CD4-positive, alpha-beta memory T cell (primary cell): ENCODE measurements at regions not wholly inside any gene's neighbourhood (a gene's known extent, or its start where the extent isn't known, plus 50 kb on each side); places are given as distances from the start of the nearest gene placed in this dataset.

Source experiments
- CTCF ChIA-PET: fragments of 350-600 bp; sonication (Branson Sonifier 250); formaldehyde crosslinking; loops from one replicate; lab custom pipeline; 2021; ENCODE audit warnings: inconsistent platforms; ENCODE audit not compliant: partially characterized antibody; lab: Charles Lee
- POLR2A ChIA-PET: fragments of 350-600 bp; sonication (Branson Sonifier 250); formaldehyde crosslinking; loops from one replicate; lab custom pipeline; 2021; ENCODE audit not compliant: partially characterized antibody; lab: Charles Lee
- DNase-seq, 5 donors: peaks; one replicate each; pipeline versions ENCODE4 v3.0.0 to v3.0.0-alpha.2; 2020 to 2022; ENCODE audit warnings: mixed read lengths in 1 of 5
- H3K27ac ChIP-seq: one replicate; pipeline ENCODE4 v1.7.0; 2013; ENCODE audit warnings: low read depth, low read length
- H3K27me3 ChIP-seq: 2 replicates; pipeline ENCODE4 v1.7.0; 2013; ENCODE audit warnings: mild to moderate bottlenecking, low read length, moderate library complexity; ENCODE audit not compliant: insufficient read depth
- H3K36me3 ChIP-seq: 2 replicates; pipeline ENCODE4 v1.7.0; 2013; ENCODE audit warnings: mild to moderate bottlenecking, low read length, moderate library complexity; ENCODE audit not compliant: insufficient read depth
- H3K4me1 ChIP-seq: 2 replicates; pipeline ENCODE4 v1.7.0; 2013; ENCODE audit warnings: mild to moderate bottlenecking, low read length, moderate library complexity; ENCODE audit not compliant: insufficient read depth
- H3K4me3 ChIP-seq, 2 donors: one replicate each; pipeline ENCODE4 v1.7.0; 2013; ENCODE audit warnings: low read length in 2 of 2, mild to moderate bottlenecking in 1 of 2
- H3K9me3 ChIP-seq, 2 donors: one replicate each; pipeline ENCODE4 v1.7.0; 2013; ENCODE audit warnings: low read length in 2 of 2, control low read depth in 1 of 2; ENCODE audit not compliant: control insufficient read depth in 1 of 2
- H3K27ac Mint-ChIP-seq, 7 donors: one replicate each; pipeline ENCODE4 v1.8.0; 2020 to 2021; ENCODE audit warnings: mixed read lengths in 7 of 7, mild to moderate bottlenecking in 6 of 7, inconsistent platforms in 3 of 7, moderate library complexity in 3 of 7
- H3K27me3 Mint-ChIP-seq, 2 donors: one replicate each; pipeline ENCODE4 v1.8.0; 2020 to 2021; ENCODE audit warnings: mixed read lengths in 2 of 2
- H3K36me3 Mint-ChIP-seq, 2 donors: one replicate each; pipeline ENCODE4 v1.8.0; 2020 to 2021; ENCODE audit warnings: mixed read lengths in 2 of 2, inconsistent platforms in 1 of 2, mild to moderate bottlenecking in 1 of 2
- H3K4me1 Mint-ChIP-seq, 4 donors: one replicate each; pipeline ENCODE4 v1.8.0; 2020 to 2021; ENCODE audit warnings: mixed read lengths in 4 of 4, mild to moderate bottlenecking in 1 of 4
- H3K4me3 Mint-ChIP-seq, 8 donors: one replicate each; pipeline ENCODE4 v1.8.0; 2020 to 2021; ENCODE audit warnings: mixed read lengths in 8 of 8, mild to moderate bottlenecking in 7 of 8, moderate library complexity in 6 of 8, inconsistent platforms in 3 of 8
- H3K9me3 Mint-ChIP-seq, 8 donors: one replicate each; pipeline ENCODE4 v1.8.0; 2020 to 2021; ENCODE audit warnings: mixed read lengths in 8 of 8, mild to moderate bottlenecking in 5 of 8, inconsistent platforms in 3 of 8, moderate library complexity in 1 of 8
- intact Hi-C: fragments of 100-400 bp; cut with micrococcal nuclease; formaldehyde crosslinking; loops from one replicate; pipeline ENCODE4 v1.15.1; 2023

DNA sequence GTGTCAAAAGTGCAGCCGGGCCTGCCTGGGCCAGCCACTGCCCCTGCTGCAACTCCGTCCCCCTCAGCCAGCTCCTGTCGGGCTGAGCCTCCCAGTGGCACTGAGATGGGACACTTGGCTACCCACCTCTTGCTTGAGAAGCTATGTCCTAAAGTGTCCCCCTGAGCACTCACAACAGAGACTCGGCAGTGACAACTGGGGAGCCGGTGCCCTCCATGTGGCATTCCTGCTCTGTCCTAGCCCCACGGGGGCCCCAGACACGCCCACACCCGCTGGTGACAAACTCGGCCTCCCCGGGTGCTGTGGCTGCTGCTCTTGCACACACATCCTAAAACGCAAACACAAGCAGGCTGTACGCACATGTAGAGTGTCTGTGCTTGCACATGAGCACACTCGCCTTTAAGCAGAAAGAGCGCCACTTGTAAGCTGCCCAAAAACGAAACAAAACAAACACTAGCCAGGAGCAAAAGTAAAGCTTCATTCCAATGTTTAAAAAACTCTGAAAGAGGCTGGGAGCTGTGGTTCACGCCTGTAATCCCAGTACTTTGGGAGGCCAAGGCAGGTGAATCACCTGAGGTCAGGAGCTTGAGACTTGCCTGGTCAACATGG lies 253.9 kb downstream of the RBFOX3 start:
- Histone ChIP-seq H3K4me3 (no peak overlapping the region), H3K27ac (no peak overlapping the region), H3K4me1 (no peaks in the 10 kb centered on the region), H3K36me3 (no peaks in the 10 kb centered on the region), H3K27me3 (no peaks in the 10 kb centered on the region), H3K9me3 (no peaks in the 10 kb centered on the region)
- CTCF ChIA-PET, result interaction anchor here (1.2 kb wide), 2 partner anchors 37 to 44 kb away, joined by 4 to 6 read pairs; no protein-coding TSS in a partner anchor
- H3K27ac Mint-ChIP-seq, result no peak overlapping the region
- peaks cover 0 to 9% (median 4%) of the 10 kb centered on the region in 8 donors for H3K9me3 Mint-ChIP-seq
- no peak for DNase-seq
- H3K4me3 Mint-ChIP-seq, result no peak overlapping the region
- no peaks in the 10 kb centered on the region for H3K4me1 Mint-ChIP-seq
- intact Hi-C loops, result no loop called here
- POLR2A ChIA-PET, result no interaction called here
- peaks cover 14 to 28% of the 10 kb centered on the region in 2 donors for H3K27me3 Mint-ChIP-seq
- H3K36me3 Mint-ChIP-seq, result no peaks in the 10 kb centered on the region

DNA sequence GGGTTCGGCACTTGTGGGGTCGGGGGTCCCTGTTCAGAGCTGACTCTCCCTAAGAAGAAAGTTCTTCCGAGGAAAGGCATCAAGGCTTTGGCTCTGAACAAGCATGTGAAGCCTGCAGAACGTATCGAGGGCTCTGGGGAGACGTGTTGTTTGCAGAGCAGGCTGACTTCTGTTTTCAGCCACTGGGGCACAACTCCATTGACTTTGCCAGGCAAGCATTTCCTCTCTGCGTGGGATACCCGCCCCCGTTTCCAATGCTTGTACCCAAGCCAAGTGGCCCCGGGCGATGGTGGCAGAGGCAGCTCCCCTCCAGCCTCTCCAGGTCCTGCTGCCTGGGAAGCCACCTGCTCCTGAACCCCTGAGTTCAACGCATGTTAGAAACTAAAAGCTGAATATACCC lies 255.7 kb downstream of the RBFOX3 start:
- Histone ChIP-seq H3K9me3 (no peaks in the 10 kb centered on the region), H3K27ac (no peak overlapping the region), H3K36me3 (no peaks in the 10 kb centered on the region), H3K4me1 (no peaks in the 10 kb centered on the region), H3K27me3 (no peaks in the 10 kb centered on the region), H3K4me3 (no peak overlapping the region)
- Mint-ChIP-seq H3K4me1 (no peaks in the 10 kb centered on the region), H3K27ac (no peak overlapping the region), H3K9me3 (peaks cover 0 to 9% (median 4%) of the 10 kb centered on the region in 8 donors), H3K36me3 (no peaks in the 10 kb centered on the region), H3K4me3 (no peak overlapping the region), H3K27me3 (peaks cover 25 to 27% of the 10 kb centered on the region in 2 donors)
- ChIA-PET POLR2A (no interaction called here), CTCF (interaction anchor here (0.8 to 1.2 kb wide), 2 partner anchors 8 to 36 kb away, joined by 3 read pairs; no protein-coding TSS in a partner anchor)
- DNase-seq, result no peak
- intact Hi-C loops, result no loop called here

- H3K27ac Mint-ChIP-seq, result no peak overlapping the region
- no peak overlapping the region for H3K4me3 ChIP-seq
- H3K9me3 ChIP-seq, result no peaks in the 10 kb centered on the region
- POLR2A ChIA-PET, result no interaction called here
- H3K27ac ChIP-seq, result no peak overlapping the region
- no peak overlapping the region for H3K4me3 Mint-ChIP-seq
- H3K27me3 ChIP-seq, result no peaks in the 10 kb centered on the region
- no peaks in the 10 kb centered on the region for H3K36me3 ChIP-seq
- H3K4me1 Mint-ChIP-seq, result no peaks in the 10 kb centered on the region
- H3K36me3 Mint-ChIP-seq, result no peaks in the 10 kb centered on the region
- no peaks in the 10 kb centered on the region for H3K4me1 ChIP-seq
- intact Hi-C loops, result no loop called here
- peaks cover 29 to 32% of the 10 kb centered on the region in 2 donors for H3K27me3 Mint-ChIP-seq
- DNase-seq, result no peak
- CTCF ChIA-PET, result no interaction called here
- peaks cover 0 to 9% (median 5%) of the 10 kb centered on the region in 8 donors for H3K9me3 Mint-ChIP-seq
Observed at GRCh38 chr17:79354173-79354820, 256.6 kb downstream of the RBFOX3 start.

DNA sequence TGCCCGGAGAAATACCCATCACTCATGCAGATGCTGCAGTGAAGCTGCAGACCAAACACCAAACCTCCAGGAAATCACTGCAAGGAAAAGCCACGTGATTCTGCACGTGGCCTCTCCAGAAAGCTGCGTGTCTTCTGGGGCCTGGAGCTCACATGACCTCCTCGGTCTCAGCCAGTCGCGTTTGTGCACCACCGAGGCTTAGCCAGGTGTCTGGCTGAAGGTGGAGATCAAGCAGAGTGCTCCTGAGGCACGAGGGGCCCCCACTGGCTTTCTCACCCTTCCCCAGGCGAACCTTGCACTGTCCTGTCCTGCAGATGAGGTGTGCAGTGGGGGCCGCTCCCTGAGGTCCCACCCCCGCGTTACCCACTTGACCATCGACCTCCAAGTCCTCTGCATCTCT lies 257.3 kb downstream of the RBFOX3 start:
- no peak overlapping the region for H3K27ac ChIP-seq
- Mint-ChIP-seq H3K4me3 (no peak overlapping the region), H3K9me3 (peaks cover 0 to 9% (median 5%) of the 10 kb centered on the region in 8 donors), H3K4me1 (no peaks in the 10 kb centered on the region), H3K36me3 (no peaks in the 10 kb centered on the region), H3K27me3 (peaks cover 33 to 36% of the 10 kb centered on the region in 2 donors), H3K27ac (no peak overlapping the region)
- no peaks in the 10 kb centered on the region for H3K27me3 ChIP-seq
- H3K36me3 ChIP-seq, result no peaks in the 10 kb centered on the region
- no peak for DNase-seq
- no peaks in the 10 kb centered on the region for H3K9me3 ChIP-seq
- CTCF ChIA-PET, result no interaction called here
- intact Hi-C loops, result no loop called here
- no peak overlapping the region for H3K4me3 ChIP-seq
- POLR2A ChIA-PET, result no interaction called here
- no peaks in the 10 kb centered on the region for H3K4me1 ChIP-seq

DNA sequence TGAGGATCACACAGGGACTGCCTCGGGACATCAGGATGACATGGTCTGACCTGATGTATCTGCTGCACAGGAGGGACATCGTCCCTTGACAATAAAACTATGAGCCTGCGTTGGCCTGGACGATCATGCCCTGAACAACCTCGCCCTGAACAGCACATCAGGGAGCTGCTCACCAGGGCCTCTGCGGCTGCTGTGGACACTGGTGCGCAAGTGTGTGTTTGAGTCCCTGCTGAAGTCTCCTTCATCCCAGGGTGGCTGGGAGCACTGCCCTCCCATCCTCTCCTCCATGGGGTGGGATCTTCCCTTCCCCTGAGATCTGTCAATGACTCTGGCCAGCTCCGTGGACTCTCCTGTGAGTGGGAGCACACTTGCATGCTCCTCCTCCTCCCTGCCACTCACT lies 257.8 kb downstream of the RBFOX3 start:
- Mint-ChIP-seq H3K9me3 (peaks cover 0 to 9% (median 5%) of the 10 kb centered on the region in 8 donors), H3K36me3 (no peaks in the 10 kb centered on the region)

GRCh38 chr17:79350533-79350932 lies 260.3 kb downstream of the RBFOX3 start:
- Histone ChIP-seq H3K27me3 (no peaks in the 10 kb centered on the region), H3K36me3 (no peaks in the 10 kb centered on the region), H3K9me3 (no peaks in the 10 kb centered on the region), H3K27ac (no peak overlapping the region), H3K4me1 (no peaks in the 10 kb centered on the region), H3K4me3 (no peak overlapping the region)
- POLR2A ChIA-PET, result no interaction called here
- intact Hi-C loops, result no loop called here
- DNase-seq, result no peak
- Mint-ChIP-seq H3K4me1 (no peaks in the 10 kb centered on the region), H3K9me3 (peaks cover 0 to 16% (median 9%) of the 10 kb centered on the region in 8 donors), H3K36me3 (no peaks in the 10 kb centered on the region), H3K4me3 (no peak overlapping the region), H3K27ac (no peak overlapping the region), H3K27me3 (peaks cover 36 to 40% of the 10 kb centered on the region in 2 donors)
- CTCF ChIA-PET, result no interaction called here

More for the DNA sequence above, 257.8 kb downstream of the RBFOX3 start:
- CTCF ChIA-PET, result no interaction called here
- Histone ChIP-seq H3K4me3 (no peak overlapping the region), H3K9me3 (no peaks in the 10 kb centered on the region), H3K4me1 (no peaks in the 10 kb centered on the region), H3K36me3 (no peaks in the 10 kb centered on the region), H3K27ac (no peak overlapping the region), H3K27me3 (no peaks in the 10 kb centered on the region)
- Mint-ChIP-seq H3K4me3 (no peak overlapping the region), H3K4me1 (no peaks in the 10 kb centered on the region), H3K27ac (no peak overlapping the region), H3K27me3 (peaks cover 36% of the 10 kb centered on the region in 2 donors)
- DNase-seq, result no peak
- POLR2A ChIA-PET, result no interaction called here
- intact Hi-C loops, result no loop called here

DNA sequence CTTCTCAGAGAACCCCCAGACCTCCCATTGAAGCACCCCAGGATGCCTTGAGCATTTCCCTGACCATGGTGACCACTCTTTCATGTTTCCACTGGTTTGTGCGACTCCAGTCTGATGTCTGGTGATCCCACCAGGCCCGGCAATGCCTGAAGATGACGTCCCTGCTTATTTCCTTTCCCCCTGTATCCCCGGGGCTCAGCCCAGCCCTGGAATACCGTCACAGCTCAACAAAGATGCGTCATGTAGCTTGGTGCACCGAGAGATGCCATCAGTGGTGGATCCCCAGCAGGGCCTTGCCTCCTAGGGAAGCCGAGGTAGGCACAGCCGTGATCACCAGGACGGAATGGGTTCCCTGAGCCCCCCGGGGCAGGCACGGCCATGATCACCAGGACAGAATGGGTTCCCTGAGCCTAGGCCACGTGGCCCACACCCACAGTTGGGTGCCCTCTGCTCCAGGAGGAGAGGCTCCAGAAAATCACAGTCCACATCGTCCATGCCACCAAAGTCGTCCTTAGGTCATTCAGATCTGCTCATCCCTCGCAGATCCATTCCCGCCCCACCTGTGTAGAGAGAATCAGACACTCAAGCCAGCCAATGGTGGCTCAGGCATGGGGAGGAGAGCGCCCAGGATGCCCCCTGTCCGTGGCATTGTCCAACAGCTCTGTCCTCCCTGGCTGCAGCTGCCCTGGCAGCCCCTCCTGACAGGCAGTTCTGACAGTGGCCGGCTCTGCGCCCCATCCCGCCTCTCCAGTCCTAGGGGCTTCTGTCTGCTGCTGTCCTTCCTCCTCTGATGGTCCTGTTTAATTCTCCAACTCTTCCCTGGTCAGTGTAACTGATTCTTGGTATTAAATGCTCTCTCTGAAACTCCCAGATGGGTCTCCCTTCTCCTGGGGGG lies 261.1 kb downstream of the RBFOX3 start:
- Histone ChIP-seq H3K27me3 (no peaks in the 10 kb centered on the region), H3K9me3 (no peaks in the 10 kb centered on the region), H3K27ac (no peak overlapping the region), H3K4me3 (no peak overlapping the region), H3K36me3 (no peaks in the 10 kb centered on the region), H3K4me1 (no peaks in the 10 kb centered on the region)
- DNase-seq, result no peak
- intact Hi-C loops, result no loop called here
- Mint-ChIP-seq H3K27me3 (peaks cover 38 to 44% of the 10 kb centered on the region in 2 donors), H3K36me3 (peaks cover 0 to 6% of the 10 kb centered on the region in 2 donors), H3K9me3 (peaks cover 0 to 22% (median 10%) of the 10 kb centered on the region in 8 donors), H3K4me1 (no peaks in the 10 kb centered on the region), H3K4me3 (no peak overlapping the region), H3K27ac (no peak overlapping the region)
- POLR2A ChIA-PET, result no interaction called here
- CTCF ChIA-PET, result no interaction called here
